Liver (tissue), 7 donors: ENCODE measurements at regions not wholly inside any gene's neighbourhood (a gene's known extent, or its start where the extent isn't known, plus 50 kb on each side); places are given as distances from the start of the nearest gene placed in this dataset.
A peak's percentile ranks its signal among the peaks of the same experiment; 100 is the strongest.
"Not testable (repeated sequence)": the region's sequence is repeated elsewhere in the genome, so short reads cannot be mapped to it uniquely, and the experiment has no call there.

Experiments
- DNase-seq: peaks from one replicate; pipeline ENCODE4 v3.0.0-alpha.2; 2017; ENCODE audit warnings: low spot score
- H3K27ac ChIP-seq, 2 donors: one replicate each; pipeline ENCODE4 v1.7.0; 2013; ENCODE audit warnings: inconsistent platforms in 2 of 2, low read length in 2 of 2, control low read depth in 1 of 2, low read depth in 1 of 2, mild to moderate bottlenecking in 1 of 2
- H3K27me3 ChIP-seq, 4 donors: one replicate each; pipeline versions ENCODE4 v1.6.1 to v1.7.0; 2013; ENCODE audit warnings: low read length in 3 of 4, inconsistent platforms in 1 of 4, mild to moderate bottlenecking in 1 of 4, moderate library complexity in 1 of 4; ENCODE audit not compliant: control insufficient read depth in 4 of 4, insufficient read depth in 4 of 4
- H3K36me3 ChIP-seq, 4 donors: one replicate each; pipeline versions ENCODE4 v1.6.1 to v1.7.0; 2013; ENCODE audit warnings: low read length in 3 of 4, mild to moderate bottlenecking in 3 of 4, low read depth in 1 of 4, moderate library complexity in 1 of 4; ENCODE audit not compliant: control insufficient read depth in 4 of 4, insufficient read depth in 3 of 4
- H3K4me1 ChIP-seq, 4 donors: one replicate each; pipeline versions ENCODE4 v1.6.1 to v1.7.0; 2013; ENCODE audit warnings: low read length in 3 of 4, mild to moderate bottlenecking in 3 of 4, moderate library complexity in 1 of 4; ENCODE audit not compliant: control insufficient read depth in 4 of 4, insufficient read depth in 4 of 4
- H3K4me3 ChIP-seq, 3 donors: one replicate each; pipeline versions ENCODE4 v1.6.1 to v1.7.0; 2013; ENCODE audit warnings: low read length in 3 of 3, control low read depth in 1 of 3, low read depth in 1 of 3, mild to moderate bottlenecking in 1 of 3
- H3K9ac ChIP-seq, 2 donors: one replicate each; pipeline ENCODE4 v1.7.0; 2013; ENCODE audit warnings: low read length in 2 of 2, mild to moderate bottlenecking in 2 of 2, moderate library complexity in 2 of 2, control low read depth in 1 of 2, low read depth in 1 of 2
- H3K9me3 ChIP-seq, 4 donors: one replicate each; pipeline versions ENCODE4 v1.6.1 to v1.7.0; 2013; ENCODE audit warnings: low read length in 3 of 4; ENCODE audit not compliant: control insufficient read depth in 4 of 4
- EGR1 ChIP-seq, 2 donors: IDR thresholded peaks; 2 replicates each; pipeline ENCODE4 v1.6.1; 2016 to 2018; ENCODE audit warnings: antibody characterized with exemption in 2 of 2, low read depth in 2 of 2
- FOXA1 ChIP-seq: IDR thresholded peaks from 2 replicates; pipeline ENCODE4 v1.6.1; 2016; ENCODE audit warnings: antibody characterized with exemption
- GABPA ChIP-seq, 2 donors: IDR thresholded peaks in 1 of 2; conservative IDR thresholded peaks in 1 of 2; 2 replicates each; pipeline ENCODE4 v1.6.1; 2016; ENCODE audit warnings: antibody characterized with exemption in 2 of 2, mild to moderate bottlenecking in 1 of 2, moderate library complexity in 1 of 2
- HNF4A ChIP-seq, 2 donors: conservative IDR thresholded peaks; 2 replicates each; pipeline ENCODE4 v1.6.1; 2016; ENCODE audit warnings: antibody characterized with exemption in 2 of 2, mild to moderate bottlenecking in 2 of 2
- HNF4G ChIP-seq: IDR thresholded peaks from 2 replicates; pipeline ENCODE4 v1.6.1; 2016; ENCODE audit warnings: antibody characterized with exemption
- JUND ChIP-seq, 2 donors: IDR thresholded peaks; 2 replicates each; pipeline ENCODE4 v1.6.1; 2016; ENCODE audit warnings: antibody characterized with exemption in 2 of 2
- MAX ChIP-seq: IDR thresholded peaks from 2 replicates; pipeline ENCODE4 v1.6.1; 2016; ENCODE audit warnings: antibody characterized with exemption
- RAD21 ChIP-seq, 2 donors: IDR thresholded peaks; 2 replicates each; pipeline ENCODE4 v1.6.1; 2016; ENCODE audit warnings: antibody characterized with exemption in 2 of 2, mild to moderate bottlenecking in 2 of 2
- REST ChIP-seq: IDR thresholded peaks from 2 replicates; pipeline ENCODE4 v1.6.1; 2016; ENCODE audit warnings: antibody characterized with exemption, mild to moderate bottlenecking
- RXRA ChIP-seq, 2 donors: IDR thresholded peaks; 2 replicates each; pipeline ENCODE4 v1.6.1; 2017 to 2018; ENCODE audit warnings: antibody characterized with exemption in 2 of 2, mild to moderate bottlenecking in 1 of 2
- SP1 ChIP-seq: IDR thresholded peaks from 2 replicates; pipeline ENCODE4 v1.6.1; 2018; ENCODE audit warnings: antibody characterized with exemption, mild to moderate bottlenecking
- YY1 ChIP-seq: IDR thresholded peaks from 2 replicates; pipeline ENCODE4 v1.6.1; 2016; ENCODE audit warnings: antibody characterized with exemption, mild to moderate bottlenecking
- ZBTB33 ChIP-seq: IDR thresholded peaks from 2 replicates; pipeline ENCODE4 v1.6.1; 2016; ENCODE audit warnings: antibody characterized with exemption
- WGBS: extraction: QIAGEN DNeasy Blood & Tissue Kit; methylation state at CpG from one replicate; pipeline ENCODE4 v1.1.7; 2013; 5-methylcytosine and 5-hydroxymethylcytosine counted together
- donor health status: healthy.
- donor health status: healthy.
- donor health status: healthy.
- donor health status: healthy.

GRCh38 chr4:38388907-38389306, 275.1 kb upstream of the KLF3 start:
- H3K36me3 ChIP-seq, H3K4me3 ChIP-seq, H3K27me3 ChIP-seq, H3K27ac ChIP-seq, H3K9ac ChIP-seq, H3K9me3 ChIP-seq, DNase-seq: not testable (repeated sequence)
- WGBS, result 0% methylated on average over 1 of the region's 1 CpG
- peaks cover 4 to 40% (median 35%) of the 10 kb centered on the region in 4 donors for H3K4me1 ChIP-seq

GRCh38 chr4:38390969-38391545, 272.9 kb upstream of the KLF3 start:
- Histone ChIP-seq H3K27me3 (no peaks in the 10 kb centered on the region), H3K4me1 (peaks cover 4 to 21% (median 18%) of the 10 kb centered on the region in 4 donors), H3K4me3 (no peak overlapping the region), H3K9ac (no peak overlapping the region), H3K36me3 (no peaks in the 10 kb centered on the region), H3K9me3 (peaks cover 0 to 5% (median 1%) of the 10 kb centered on the region in 4 donors), H3K27ac (no peak overlapping the region)
- no peak for DNase-seq
- TF ChIP-seq RXRA (IDR thresholded peaks at IDR 0.05) (no peak), HNF4G (no peak), SP1 (no peak), GABPA (IDR thresholded peaks at IDR 0.05 in 1 of 2, conservative IDR thresholded peaks at IDR 0.05 in 1 of 2) (no peak), RAD21 (IDR thresholded peaks at IDR 0.05) (no peak), EGR1 (IDR thresholded peaks at IDR 0.05; ENCODE audit: low read depth in 2 of 2) (no peak), ZBTB33 (no peak)

- TF ChIP-seq REST (no peak), YY1 (no peak), FOXA1 (no peak), MAX (no peak), JUND (IDR thresholded peaks at IDR 0.05) (no peak), HNF4A (conservative IDR thresholded peaks at IDR 0.05) (no peak), RAD21 (IDR thresholded peaks at IDR 0.05) (no peak), SP1 (no peak)
- 100% methylated on average over 1 of the region's 1 CpG for WGBS
- no peaks in the 10 kb centered on the region for H3K27me3 ChIP-seq
- H3K36me3 ChIP-seq, result no peaks in the 10 kb centered on the region
- peaks cover 0 to 5% (median 1%) of the 10 kb centered on the region in 4 donors for H3K9me3 ChIP-seq
- H3K4me3 ChIP-seq, result peak overlapping the region in 1 of 3 donors; percentile 8
- peaks cover 0 to 12% (median 10%) of the 10 kb centered on the region in 4 donors for H3K4me1 ChIP-seq
- H3K27ac ChIP-seq, result no peak overlapping the region
- H3K9ac ChIP-seq, result no peak overlapping the region
- DNase-seq, result no peak
These were observed 271.7 kb upstream of the KLF3 start for GRCh38 chr4:38392223-38392855.
